ENCODE measurements at regions not wholly inside any gene's neighbourhood (a gene's known extent, or its start where the extent isn't known, plus 50 kb on each side); places are given as distances from the start of the nearest gene placed in this dataset.

DNA sequence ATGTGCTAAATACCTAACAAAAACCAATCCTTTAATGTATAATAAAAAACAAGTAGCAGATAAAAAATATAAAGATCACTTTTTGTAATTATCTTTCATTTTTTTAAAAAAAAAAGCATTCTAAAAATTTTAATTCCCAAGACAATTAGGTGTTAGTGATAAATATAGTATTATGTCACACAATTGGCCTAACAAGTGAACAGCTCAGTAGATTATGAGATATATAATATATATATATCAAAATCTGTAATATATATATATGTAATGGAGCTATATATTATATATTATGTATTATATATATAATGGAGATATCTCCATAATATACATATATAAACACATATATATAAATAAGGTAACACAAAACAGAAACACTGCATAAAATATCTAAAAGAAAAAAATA lies 1531.1 kb upstream of the MIR17HG start:
- TF ChIP-seq POLR2AphosphoS5 (IDR thresholded peaks at IDR 0.05; ENCODE audit: borderline replicate concordance, low read depth, low read length) (no peak), EZH2 (IDR thresholded peaks at IDR 0.05) (no peak)
